ENCODE measurements at regions not wholly inside any gene's neighbourhood (a gene's known extent, or its start where the extent isn't known, plus 50 kb on each side); places are given as distances from the start of the nearest gene placed in this dataset.

DNA sequence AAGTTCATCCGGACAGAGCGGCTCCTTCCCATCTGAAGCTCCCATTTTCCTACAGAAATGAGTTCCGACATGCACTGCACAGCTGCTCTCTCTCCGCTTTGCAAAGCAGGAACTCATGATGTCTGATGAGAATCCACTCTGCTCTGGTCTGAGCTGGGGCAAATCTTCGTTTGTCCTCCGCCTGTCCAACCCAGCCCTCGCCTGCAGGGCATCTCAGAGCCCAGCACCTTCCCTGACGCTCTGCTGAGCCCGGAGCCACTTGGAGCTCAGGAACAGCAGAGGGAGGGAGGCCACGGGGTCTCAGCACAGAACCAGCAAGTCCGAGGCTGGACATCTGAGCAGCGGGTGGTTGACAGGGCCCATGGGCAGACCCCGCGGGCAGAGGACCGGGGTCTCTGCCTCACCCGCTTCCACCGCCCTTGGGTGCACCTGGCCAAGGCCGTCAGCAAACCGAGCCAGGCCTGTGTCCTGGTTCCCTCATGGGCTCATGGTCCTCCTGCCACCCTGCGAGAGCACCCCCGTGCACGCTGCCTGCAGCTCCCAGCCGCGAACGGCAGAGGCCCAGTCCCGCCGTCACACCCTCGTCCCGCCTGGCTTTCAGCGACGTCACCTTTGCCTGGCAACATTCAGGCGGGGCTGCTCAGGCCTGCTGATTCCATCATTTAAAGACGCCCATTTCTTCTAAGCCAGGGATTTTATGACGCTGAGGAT, 78.5 kb upstream of the BHLHE23 start:
- no peak for DNase-seq

DNA sequence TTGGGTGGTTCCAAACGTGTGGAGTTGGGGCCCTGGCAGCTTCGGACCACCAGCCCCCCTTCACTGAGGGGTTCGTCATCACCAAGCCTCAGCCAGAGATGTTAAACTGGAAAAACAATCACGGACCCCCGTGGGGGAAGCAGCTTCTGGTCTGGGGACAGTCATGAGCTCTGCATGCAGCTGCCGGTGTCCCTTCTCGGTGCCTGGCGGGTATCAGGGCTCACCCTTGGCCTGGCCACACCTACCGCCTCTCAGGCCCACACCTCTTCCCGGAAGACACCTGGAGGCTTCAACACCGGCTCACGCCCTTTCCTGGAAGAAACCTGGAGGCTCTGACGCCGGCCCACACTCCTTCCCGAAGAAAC, 77.8 kb upstream of the BHLHE23 start:
- no peak for DNase-seq

DNA sequence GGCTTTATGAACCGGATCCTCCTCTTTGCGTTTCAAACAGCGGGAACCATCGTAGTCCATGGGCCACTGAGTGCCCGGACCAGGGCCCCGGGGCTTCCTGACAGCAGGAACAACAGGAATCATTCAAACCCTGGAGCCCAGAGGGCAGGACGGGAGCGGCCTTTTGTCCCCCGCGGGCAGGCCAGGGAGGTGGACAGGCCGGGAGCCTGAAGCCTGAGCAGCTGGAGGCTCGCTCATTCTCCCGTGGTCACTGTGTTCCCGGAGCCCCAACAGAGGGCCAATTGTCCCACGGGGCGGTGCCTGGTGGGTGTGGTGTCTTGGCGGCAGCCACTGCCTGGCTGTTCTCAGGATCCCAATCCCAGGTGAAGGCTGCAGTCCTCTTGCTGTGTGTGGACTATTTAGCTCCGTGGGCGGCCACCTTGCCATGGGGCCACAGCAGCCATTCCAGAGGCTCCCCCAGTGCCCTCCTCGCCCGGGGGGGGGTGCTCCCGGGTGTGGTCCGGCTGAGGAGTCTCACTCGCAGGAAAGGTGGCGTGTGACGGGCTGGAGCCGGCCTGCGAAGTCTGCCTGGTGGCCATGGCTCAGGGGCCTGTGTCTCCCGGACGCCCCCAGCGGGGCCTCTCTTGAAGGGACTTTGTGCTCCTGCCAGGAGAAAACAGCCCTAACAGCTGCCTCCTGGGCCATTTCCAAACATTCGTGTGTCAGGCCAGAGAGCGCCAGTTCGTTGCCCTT, 77.2 kb upstream of the BHLHE23 start:
- DNase-seq = no peak

DNA sequence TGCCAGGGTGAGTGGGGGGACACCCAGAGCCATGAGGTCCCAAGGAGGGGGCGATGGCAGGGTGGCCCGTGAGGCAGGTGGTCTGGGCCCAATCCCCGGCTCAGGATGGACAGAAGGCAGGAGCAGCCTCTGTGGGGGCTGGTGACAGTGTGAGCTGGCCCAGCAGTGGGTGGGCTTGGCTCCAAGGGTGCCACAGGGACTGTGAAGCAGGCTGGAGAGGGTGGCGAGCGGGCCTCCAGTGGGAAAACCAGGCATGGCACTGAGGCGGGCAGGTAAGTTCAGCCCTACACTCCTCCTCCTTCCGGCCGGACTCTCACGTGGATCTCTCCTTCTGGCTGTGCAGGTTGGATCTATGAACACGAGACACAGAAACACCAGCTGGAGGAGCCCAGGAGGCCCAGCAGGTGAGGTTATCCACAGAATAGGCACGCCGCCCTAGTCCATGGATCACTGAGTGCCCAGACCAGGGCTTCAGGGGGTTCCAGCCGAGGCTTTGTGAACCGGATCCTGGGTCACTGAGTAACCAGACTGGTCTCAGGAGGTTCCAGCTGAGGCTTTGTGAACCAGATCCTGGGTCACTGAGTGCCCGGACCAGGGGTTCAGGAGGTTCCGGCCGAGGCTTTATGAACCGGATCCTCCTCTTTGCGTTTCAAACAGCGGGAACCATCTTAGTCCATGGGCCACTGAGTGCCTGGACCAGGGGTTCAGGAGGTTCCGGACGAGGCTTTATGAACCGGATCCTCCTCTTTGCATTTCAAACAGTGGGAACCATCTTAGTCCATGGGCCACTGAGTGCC, 76.4 kb upstream of the BHLHE23 start:
- DNase-seq = no peak

DNA sequence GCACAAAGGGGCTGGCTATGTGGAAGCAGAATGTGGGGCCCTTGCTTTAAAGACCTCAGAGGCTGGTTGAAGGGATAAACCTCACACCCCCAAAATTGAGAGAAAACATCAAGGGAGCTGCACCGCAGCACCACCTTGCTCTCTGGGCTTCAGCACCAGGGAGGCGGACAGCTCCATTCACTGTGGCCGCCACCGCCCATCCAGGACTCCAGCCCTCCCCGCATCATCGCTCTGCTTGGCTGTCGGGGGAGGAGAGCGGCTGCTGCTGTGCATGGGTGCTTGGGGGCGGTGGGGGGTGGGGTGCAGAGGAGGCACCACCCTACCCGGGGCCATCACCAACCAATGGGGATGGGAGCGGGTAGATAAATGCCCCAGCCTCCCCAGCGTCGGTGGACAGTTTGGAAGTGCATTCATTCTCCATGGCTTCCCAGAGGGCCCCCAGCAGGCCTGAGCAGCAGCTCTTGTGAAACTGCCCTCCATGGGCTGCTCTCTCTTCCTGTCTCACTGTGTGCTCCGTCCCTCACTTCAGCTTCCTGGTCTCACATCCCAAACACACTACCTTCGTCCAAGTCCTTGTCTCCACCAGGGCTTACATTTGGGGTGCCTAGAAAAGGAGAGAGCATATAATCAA, 75.7 kb upstream of the BHLHE23 start:
- peak; percentile 59 for DNase-seq

DNA sequence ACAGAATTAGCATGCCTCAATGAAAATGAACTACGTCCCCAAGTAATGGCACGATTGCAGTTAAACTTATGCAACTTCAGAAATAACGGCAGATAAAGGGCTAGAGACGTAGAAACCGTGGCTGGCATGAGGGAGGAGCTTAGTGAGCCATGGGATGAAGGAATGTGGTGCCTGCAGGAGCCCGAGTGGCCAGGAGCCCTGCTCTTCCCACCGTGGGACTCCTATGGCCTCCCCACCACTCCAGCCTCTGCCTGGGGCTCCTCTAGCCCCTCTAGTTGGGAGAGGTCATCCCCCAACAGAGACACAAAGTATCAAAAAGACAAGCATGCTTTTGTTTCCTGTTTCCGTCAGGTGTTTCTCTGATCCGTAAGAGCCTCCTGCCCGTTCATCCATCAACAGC, 75.1 kb upstream of the BHLHE23 start:
- DNase-seq = no peak

DNA sequence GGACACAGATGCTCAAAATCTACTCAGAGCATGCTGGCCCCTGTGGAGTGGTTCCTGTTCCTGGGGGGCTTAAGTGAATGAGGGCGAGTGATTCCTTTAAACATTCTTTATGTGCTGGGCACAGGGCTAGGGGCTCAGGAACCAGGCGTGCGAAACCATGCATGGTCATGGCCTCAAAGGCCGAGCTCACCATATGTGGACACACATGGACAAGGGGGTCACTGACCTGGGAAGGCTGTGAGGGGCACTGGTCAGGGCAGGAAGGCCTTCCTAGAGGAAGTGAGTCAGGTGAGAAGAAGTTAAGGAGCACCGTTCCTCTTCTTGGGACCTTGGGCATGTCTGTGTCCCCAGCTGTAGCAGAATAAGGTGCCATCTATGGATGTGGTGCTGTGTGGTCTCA, 74.6 kb upstream of the BHLHE23 start:
- no peak for DNase-seq

DNA sequence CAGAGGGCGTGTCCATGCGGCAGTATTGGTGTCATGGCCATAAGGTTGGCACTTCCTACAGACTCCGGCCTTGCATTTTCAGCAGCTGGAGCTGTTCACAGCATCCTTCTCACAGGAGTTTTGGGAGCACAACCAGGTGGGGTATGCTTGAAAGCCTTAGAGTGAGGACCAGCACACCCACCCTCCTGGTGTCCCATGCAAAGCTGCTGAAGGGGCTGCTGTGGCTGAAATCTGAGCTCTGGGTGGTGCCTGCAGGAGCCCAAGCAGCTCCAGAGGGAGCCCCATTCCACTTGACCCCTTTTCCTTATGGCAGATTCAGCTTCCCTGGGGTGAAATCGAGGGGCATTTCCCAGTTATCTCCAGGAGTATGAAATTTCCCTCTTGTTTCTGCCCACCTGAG, 74.0 kb upstream of the BHLHE23 start:
- no peak for DNase-seq

DNA sequence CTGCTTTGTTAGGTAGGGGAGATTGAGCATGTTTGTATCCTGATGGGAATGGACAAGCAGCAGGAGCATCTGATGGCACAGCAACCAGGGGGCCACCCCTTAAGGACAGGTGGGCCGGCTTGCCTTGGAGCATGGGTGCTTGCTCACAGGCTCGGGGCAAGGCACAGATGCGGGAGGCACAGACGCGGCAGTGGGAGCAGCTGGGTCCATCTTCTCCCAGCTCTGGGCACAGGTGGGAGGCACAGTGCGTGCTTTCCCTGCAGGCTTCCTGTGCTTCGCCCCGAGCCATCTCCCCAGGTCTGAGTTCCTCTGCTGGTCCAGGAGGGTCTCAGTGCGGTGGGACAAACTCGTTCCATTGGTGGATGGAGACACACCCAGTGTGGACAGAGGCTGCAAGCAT, 73.6 kb upstream of the BHLHE23 start:
- no peak for DNase-seq

DNA sequence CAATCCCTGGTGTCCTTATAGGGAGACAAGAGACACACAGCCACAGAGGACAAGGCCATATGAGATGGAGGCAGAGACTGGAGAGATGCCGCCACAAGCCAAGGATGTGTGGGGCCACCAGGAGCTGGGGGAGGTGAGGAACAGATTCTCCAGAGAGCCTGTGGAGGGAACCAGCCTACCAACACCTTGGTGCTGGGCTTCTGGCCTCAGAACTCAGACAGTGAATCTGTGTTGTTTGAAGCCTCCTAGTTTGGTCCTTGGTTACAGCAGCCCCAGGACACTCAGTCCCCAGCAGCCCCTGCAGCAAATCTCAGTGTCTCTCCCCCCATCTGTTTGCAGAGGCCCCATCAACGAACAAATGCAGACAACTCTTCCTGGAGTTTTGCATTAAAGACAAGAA, 73.2 kb upstream of the BHLHE23 start:
- no peak for DNase-seq

DNA sequence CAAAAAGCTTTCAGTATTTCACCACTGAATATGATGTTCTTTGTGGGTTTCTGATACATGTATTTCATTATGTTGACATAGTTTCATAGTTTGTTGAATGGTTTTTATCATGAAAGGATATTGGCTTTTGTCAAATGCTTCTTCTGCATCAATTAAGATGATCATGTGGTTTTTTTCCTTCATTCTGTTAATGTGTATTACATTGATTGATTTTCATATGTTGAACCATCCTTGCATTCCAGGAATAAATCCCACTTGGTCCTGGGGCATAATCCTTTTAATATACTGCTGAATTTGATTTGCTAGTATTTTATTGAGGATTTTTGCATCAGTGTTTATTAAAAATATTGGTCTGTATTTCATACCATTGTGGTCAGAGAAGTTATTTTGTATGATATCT, 70.9 kb upstream of the BHLHE23 start:
- DNase-seq = no peak

DNA sequence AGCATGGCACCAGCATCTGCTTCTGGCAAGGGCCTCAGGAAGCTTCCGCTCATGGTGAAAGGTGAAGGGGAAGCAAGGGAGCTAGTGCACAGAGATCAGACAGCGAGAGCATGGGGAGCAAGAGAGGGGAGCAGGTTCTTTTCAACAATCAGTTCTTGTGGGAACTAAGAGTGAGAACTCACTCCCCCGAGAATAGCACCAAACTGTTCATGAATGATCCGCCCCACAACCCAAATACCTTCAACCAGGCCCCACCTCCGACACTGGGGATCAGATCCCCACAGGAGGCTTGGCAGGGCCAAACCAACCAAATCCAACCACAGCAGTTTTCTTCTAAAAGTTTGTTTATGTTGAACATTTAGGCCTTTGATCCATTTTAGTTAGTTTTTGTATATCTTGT, 69.7 kb upstream of the BHLHE23 start:
- DNase-seq = no peak

DNA sequence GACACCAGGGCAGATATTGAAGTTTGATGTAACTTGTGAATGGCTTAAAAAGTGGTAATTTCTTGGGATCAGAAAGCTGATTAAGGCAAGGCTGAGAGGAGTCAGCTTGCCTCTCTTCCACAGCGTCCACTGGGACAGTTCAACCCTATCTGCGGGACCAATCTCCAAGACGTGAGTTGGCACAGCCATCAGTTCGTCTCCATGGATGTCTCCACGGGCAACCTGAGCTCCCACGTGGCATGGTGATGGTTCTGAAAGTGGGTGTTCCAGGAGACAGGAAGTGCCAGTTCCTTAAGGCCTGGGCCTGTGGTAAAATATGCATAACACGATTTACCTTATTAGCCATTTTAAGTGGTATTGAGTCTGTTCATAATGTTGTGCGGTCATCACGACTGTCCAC, 67.9 kb upstream of the BHLHE23 start:
- no peak for DNase-seq

DNA sequence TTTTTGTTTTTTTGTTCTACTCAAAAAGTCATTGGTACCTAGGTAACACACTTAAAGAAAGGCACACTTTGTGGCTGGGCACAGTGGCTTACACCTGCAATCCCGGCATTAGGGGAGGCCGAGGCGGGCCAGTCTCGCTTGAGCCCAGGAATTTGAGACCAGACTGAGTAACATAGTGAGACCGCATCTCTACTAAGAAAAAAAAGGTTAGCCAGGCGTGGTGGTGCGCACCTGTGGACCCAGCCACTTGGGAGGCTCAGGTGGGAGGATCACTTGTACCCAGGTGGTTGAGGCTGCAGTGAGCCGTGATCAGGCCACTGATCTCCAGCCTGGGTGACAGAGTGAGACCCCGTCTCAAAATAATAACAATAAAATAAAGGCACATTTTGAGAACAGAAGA, 67.4 kb upstream of the BHLHE23 start:
- no peak for DNase-seq

DNA sequence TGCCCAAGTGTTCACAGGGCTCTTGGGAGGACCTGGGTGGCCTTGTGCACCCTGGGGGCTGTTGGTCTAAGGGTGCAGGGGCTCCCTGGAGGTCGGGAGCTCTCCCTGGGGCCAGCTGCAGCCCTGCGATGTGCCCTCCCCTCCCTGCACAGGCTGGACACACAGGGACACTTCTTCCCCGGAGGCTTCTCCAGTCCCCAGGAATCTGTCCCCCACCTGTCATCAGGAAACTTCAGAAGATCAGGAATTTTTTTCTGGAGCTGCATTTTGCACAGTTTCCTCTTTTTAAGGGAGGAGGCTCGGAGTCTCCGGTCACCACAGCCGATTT, 66.9 kb upstream of the BHLHE23 start:
- no peak for DNase-seq

DNA sequence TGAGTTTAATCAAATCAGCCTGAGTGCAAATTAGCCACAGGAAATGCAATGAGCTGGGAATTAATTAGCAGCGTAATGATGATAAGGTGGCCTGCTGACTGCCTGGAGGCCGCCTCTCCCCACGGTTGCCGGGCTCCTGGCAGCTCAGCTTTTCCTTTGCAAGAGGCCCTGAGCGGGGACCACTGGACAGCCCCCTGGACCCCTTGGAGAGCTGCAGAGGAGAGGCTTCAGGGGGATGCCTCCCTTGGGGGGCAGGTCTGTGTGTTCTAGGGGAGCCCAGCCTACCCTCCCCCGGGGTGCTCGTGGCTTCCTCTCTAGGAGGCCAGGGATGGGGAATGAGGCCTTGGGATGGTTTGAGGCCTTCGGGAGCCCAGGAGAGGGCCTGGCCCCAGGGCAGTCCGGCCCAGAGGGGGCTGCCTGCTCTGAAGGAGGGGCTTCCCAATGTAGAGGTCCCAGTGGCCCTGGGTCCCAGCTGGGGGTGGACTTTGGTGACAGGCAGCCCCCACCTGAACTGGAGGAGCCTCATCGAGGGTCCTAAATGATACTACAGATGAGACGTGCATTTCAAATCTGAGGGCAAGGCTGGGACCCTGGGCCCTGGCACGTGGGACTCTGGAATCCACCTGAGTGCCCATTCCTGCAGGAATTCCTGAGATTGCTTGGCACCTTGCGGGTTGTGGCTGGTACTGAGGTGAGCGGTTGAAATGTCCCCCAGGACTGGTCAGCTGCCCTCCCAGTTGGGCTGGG, 66.4 kb upstream of the BHLHE23 start:
- no peak for DNase-seq

DNA sequence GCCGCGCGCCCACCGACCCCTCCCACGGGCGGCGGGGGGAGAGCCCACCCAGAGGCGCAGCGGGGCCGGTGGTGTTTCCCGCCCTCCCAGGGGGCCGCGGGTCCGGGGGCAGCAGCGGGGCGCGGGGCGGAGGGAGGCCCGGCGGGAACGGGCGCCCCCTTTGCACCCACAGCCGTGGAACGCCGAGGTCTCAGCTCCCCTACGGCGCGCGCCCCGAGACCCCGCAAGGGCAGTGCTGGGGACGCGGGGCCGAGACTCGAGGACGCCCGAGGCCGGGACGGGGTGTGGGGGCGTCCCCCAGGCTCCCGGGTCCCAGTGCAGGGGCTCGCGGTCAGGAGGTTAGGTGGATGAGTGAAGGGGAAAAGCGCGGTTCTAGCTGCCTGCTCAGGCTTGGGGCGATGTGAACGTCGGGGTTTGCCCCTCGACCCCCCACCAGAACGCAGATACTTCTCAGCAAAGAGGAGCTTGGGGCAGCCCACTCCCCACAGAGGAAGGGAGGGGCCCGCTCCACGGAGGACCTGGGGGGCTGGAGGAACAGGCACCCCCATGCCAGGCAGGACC, 65.5 kb upstream of the BHLHE23 start:
- no peak for DNase-seq

DNA sequence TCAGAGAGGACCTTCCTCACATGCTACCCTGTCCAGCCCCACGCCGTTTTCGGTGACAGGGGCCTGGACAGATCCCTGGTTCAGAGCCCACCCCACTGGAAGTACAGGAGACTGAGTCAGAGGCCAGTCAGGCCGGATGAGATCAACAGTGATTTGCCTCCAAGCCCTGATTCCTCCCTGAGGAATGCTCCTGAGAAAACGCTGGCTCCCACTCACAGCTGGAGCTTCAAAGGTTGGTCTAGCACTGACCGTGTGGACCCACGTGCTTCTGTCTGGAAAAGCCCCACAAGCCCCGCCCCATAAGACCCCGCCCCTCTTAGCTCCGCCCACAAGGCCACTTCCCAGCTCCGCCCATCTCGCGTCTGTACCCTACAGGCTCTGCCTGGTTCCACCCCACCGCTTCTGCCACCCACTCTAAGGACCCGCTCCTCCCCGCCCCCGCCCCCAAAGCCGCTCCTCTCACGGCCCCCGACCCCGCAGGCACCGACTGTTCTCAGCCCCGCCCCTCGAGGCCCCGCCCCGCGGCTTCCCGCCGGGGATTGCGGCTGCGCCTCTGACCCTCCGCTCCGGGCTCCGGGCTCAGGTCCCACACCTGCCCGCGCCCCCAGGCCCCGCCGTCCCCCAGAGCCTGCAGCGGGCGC, 64.9 kb upstream of the BHLHE23 start:
- DNase-seq = peak; percentile 23

DNA sequence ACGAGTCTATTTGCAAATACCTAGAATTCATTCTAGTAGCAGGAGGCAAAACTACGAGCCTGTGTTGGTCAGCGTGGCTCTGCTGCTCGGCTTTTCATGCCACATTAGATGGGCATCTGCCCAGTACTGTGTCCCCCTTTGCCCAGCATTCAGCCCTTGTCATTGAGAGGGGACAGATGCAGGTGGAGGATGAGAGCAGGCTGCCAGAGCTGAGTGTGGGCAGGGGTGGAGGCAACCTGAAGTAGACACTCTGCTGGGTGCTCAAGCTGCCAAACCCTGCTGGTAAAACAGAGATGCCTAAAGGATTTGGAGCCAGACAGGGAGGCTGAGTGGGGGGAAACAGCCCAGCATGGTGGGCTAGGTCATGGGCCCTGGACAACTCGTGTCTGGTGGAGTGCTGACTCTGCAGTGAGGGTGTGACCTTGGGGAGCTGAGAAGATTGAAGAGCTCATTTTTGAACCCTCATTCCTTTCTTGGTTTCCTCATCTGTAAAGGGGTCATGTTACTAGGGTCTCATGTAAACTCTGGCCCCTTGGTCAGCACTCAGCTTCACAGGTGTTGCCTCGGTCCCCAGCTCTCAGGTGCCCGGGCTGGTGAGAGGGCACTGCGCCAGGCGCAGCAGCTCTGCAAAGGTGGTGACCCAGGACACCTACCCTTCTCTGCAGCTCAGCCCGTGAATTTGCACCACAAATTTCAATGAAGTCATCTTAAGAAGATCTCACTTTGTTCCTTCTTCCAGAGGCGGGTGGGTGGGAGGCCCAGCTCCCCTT, 64.2 kb upstream of the BHLHE23 start:
- no peak for DNase-seq

DNA sequence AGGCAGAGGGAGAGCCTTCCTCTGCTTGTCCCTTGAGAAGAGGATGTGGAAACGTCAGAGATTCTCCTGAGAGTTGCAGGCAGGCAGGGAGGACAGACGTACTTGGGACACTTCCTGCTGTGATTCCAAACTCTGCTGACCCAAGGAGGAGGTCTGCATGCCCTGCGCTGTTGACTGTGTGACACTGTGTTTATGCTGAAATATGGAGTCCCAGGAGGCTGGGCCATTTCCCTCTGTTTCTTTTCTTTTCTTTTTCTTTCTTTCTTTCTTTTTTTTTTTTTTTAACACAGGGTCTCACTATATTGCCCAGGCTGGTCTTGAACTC, 63.5 kb upstream of the BHLHE23 start:
- DNase-seq = no peak

DNA sequence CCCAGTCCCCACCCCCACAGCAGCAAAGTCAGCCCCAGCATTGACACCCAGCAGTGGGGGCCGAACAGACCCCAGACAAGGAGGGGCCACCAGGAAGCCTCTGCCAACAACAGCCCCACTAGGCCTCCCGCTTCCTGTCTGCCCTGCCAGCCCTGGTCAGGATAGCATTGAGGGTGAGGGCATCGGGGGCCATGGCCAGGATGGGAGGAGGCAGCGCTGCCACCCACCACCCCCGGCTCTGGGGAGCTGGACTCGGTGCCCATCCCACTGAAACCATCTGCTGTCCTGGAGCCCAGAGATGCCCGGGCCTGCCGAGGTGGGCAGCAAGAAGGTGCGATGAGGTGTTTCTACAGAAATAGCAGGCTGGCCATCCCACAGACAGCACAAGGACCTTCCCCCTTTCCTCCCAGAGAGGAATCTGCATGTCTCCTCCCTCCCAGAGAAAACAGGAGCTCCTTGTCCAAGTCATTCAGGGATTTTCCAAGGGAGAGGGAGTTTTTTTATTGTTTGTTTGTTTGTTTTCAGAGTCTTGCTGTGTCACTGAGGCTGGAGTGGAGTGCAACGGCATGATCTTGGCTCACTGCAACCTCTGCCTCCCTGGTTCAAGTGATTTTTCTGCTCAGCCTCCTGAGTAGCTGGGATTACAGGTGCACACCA, 62.1 kb upstream of the BHLHE23 start:
- no peak for DNase-seq
